Hematopoietic multipotent progenitor cell treated with erythropoietin and hydrocortisone succinate and interleukin-3 and kit ligand, for 6 days (in vitro differentiated cells): ENCODE measurements at regions not wholly inside any gene's neighbourhood (a gene's known extent, or its start where the extent isn't known, plus 50 kb on each side); places are given as distances from the start of the nearest gene placed in this dataset.

Experiments
- DNase-seq: peaks from one replicate; pipeline ENCODE4 v3.0.0-alpha.2; 2015

- no peak for DNase-seq
Measured at GRCh38 chrX:39150621-39151020, 349.4 kb downstream of the MID1IP1 start.

DNA sequence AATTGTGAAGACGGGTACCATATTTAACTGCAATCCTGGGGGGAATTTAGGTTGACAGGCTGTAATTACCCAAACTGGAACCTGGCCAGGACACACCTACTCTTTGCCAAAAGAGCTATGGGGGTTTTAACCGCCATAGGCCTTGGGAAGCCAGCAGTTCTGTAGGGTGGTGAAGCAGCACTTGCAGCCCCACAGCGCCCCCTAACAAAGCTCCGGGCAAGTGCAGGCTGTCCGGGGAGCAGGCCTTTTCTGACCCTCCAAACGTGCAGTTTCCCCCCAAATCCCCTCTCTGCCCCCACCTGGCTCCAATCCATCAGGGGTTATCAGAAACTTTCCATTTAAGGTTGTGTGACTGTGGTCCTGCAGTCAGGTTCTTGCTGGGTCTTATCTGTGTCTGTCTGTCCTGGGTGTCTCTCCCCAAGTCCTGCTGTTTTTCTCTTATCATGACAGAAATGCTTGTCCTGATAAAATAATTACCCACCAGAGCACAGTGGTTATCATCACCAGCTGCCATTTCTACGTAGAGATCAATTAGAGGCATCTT, 350.9 kb downstream of the MID1IP1 start:
- peak; percentile 83 for DNase-seq

- DNase-seq: no peak
Measured at GRCh38 chrX:39156051-39156450, 354.8 kb downstream of the MID1IP1 start.

DNA sequence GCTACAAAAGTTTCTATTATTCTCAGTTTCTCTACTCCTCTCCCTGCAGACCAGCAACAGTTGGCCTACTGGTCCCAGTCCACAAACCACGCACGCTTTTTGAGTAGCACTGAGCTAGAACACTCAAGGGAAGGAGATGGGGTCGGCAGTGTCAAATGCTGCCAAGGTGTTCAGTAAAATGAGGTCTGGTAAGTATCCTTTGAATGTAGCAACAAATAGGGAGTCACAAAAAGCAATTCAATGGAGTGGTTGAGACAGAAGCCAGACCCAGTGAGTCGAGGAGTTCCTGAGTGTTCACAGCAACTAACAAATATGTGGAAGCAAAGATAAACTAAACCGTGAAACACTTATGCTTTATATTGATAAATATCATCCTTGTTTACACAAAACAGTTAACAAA, 355.7 kb downstream of the MID1IP1 start:
- no peak for DNase-seq

DNA sequence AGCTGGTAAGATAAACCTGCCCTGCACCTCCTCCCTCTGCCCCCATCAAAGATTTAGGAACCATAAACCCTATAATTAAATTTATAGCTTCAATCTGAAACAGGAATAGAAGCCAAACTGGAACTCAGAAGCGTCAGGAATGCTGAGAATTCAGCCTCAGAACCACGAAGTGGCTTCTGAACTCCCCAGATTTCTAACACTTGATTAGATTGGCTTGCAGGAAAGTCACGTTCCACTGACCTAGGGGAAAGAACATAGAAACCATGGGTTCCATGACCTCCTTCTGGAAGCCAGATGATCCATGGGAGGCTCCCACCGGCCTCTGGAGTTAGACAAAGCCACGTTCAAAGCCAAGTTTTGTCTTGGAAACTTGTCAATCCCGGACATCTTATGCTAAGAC, 356.5 kb downstream of the MID1IP1 start:
- no peak for DNase-seq

GRCh38 chrX:39158801-39159657, 357.8 kb downstream of the MID1IP1 start:
- peak; percentile 48 for DNase-seq

DNA sequence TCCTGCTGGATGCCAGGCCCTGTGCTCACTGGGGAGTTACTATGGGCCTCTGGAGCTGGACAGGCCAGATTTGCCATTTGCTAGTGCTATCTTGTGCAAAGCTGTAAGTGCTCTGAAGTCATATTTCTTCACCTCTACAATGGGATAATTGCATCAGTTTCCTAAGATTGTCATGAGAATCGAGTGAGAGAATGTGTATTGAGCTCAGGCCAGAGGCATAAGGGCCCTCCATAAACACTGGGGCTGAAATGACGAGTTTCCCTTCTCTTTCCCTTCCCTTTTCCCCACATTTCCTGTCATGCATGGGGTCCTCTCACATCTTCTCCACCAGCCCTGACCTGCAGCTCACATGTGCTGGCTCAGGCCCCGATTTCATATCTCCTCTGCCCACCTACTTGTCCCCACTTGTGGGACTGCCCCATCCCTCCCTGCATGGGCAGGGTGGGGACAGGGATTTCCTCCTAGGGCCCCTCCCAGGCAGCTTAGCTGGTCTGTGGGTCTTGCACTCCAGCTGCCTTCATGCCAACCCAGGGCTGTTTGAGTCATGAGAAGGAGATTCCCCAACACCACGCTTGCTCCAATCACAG, 358.8 kb downstream of the MID1IP1 start:
- DNase-seq: no peak

- DNase-seq: no peak
Measured at GRCh38 chrX:39161611-39162255, 360.5 kb downstream of the MID1IP1 start.

DNA sequence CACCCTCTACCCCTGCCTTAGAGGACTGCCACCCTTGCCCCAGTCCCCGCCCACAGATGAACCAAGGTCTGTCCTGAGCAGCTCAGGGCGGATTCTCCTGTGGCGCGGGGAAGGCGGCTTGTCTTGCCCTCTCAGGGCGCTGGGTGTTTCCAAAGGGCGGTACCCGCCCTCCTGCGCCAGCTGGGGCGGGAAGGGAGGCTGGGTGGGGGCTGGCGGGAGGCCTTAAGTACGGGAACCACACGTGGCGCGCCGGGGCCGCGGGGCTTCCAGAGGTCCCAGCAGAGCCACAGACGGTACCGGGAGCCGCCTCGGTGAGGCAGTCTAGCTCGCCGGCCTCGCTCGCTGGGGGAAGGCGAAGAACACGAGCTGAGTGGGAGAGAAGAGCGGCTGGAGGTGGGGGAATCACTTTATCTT, 361.1 kb downstream of the MID1IP1 start:
- DNase-seq: peak; percentile 73

- peak; percentile 31 for DNase-seq
Measured at GRCh38 chrX:39163581-39164126, 362.4 kb downstream of the MID1IP1 start.

GRCh38 chrX:39164212-39164611, 363.0 kb downstream of the MID1IP1 start:
- DNase-seq: no peak

DNA sequence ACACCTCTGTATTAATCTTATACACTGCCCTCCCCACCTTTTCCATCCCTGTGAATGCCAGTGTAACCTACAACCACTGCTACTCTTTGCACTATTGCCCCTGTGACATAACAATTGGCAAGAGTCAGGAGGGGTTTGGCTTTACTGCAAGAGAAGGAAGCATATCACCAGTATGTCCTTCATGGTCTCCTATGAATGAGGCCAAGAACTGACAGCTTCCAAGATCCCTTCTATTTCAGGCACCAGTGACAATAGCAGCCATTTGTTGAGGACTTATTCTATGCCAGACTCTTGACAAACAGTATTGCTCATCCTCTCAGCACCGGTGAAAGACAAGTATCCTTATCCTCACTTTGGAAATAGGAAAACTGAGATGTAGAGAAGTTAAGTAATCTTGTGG, 363.9 kb downstream of the MID1IP1 start:
- DNase-seq: no peak

DNA sequence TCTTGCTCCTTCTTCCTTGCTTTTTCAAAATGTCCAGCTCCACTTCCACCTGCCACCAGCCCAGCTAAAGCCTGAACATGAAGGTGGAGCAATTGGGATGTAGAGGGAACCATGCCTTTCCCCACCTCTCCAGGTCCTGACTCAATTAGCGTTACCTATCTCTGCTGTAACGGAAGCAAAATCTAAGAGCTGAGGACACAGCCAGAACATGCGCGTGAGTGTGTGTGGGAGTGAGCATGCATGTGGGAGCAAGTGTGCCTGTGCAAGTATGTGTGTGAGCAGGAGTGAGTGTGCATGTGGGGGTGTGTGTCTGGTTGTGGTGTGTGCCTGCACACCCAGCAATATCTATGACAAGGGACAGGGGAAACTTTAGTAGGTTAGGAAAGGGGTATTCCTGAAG, 364.5 kb downstream of the MID1IP1 start:
- DNase-seq: no peak

- DNase-seq: no peak
Measured at GRCh38 chrX:39167791-39168190, 366.5 kb downstream of the MID1IP1 start.

- no peak for DNase-seq
Measured at GRCh38 chrX:39168609-39169008, 367.4 kb downstream of the MID1IP1 start.

DNA sequence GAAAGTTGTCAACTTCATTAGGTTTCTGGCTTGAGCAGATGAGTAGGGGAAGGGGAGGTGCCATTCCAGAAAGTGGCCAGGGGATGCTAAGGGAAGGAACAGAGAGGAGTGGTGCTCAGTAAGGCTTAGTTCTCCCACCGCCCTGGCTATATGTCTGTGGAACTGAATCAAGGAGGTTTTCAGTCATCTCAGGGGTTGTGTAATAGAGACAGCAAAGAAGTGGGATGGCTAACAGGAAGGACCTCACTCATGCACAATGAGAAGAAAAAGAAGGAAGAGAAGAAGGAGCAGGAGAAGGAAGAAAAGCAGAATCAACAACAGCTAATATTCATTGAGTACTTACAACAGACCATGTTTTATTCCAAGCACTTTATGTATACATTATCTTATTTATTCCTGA, 368.7 kb downstream of the MID1IP1 start:
- DNase-seq: no peak

DNA sequence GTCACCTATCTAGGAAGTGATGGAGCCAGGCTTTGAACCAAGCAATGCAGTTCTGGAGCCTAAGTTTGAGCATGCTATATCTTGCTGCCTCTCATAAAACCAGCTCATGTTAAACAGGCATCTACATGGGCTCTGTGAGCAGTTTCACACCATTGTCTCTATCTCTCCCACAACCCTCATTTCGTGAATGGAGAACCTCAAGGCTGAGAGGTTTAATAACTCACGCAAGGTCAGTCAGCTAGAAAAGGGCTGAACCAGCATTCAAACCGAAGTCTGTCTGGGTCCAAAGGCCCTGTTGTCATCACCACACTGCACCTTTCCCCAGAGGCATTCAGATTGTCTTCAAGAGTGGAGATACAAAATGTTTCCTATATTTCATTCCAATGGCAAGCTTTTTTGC, 369.2 kb downstream of the MID1IP1 start:
- DNase-seq: no peak

GRCh38 chrX:39171686-39172085, 370.4 kb downstream of the MID1IP1 start:
- no peak for DNase-seq

DNA sequence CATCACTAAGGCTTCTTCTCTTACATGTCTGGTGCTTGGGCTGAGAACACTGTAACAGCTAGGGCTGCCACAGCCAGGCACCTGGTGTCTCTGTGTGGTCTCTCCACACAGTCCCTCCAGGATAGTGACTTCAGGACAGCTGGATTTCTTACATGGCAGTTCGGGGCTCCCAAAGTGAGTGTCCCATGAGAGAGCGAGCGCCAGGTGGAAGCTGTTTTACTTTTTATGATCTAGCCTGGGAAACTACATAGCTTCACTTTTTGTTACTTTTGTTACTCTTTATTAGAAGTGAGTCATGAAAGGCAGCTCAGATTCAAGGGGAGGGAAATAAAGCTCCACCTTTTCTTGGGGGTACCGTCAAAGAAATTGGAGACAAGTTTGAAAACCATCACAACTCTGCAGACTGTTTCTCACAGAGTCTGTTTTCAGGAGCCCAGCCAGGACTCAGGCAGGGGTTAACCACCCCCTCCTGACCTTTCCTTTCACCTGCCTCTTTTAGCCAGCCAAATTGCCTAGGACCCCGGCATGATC, 373.0 kb downstream of the MID1IP1 start:
- DNase-seq: no peak

- peak; percentile 65 for DNase-seq
Measured at GRCh38 chrX:39174772-39175417, 373.6 kb downstream of the MID1IP1 start.

DNA sequence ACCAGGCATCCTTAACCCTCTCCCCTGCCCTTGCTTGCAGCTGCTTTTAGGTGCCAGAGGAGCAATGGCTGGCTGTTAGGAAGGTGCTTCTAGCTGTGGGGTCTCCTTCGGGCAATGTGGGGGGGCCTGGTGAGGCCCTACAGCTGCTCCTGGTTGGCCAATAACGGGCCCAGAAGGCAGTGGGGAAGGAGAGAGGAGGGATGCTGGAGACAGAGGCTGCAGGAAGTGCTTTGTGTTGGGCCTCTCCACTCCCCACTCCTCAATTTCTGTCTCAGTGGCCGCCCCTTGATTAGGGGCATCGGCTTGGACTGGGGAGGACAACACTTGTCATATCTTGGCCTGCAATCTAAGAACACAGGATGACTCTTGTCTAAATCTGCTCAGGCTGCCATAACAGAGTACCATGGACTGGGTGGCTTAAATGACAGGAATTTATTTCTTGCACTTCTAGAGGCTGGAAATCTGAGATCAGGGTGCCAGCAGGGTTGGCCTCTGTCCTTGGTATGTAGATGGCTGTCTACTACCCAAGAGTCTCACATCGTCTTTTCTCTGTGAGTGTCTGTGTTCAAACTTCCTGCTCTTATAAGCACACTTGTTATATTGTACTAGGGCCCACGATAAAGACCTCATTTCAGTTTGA, 374.3 kb downstream of the MID1IP1 start:
- no peak for DNase-seq

DNA sequence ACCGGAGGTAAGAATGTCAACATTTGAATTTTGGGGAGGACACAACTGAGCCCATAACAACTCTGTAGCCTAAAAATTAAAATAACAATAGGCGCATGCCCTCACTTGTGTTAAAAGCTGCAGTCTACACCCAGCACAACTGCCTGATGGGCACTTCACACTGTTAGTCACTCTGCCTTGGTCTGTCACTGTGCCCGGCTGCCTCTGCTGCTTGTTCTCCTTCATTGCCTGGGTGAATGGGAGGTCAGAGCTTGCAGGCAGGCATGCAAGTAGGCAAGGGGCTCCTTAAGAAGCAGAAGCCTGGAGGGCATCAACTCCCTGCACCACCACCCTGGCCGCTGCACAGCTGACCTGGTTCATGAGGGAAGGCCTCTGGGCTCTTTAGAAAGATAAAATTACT, 374.8 kb downstream of the MID1IP1 start:
- DNase-seq: no peak
